HepG2 (cell line): ENCODE measurements at regions not wholly inside any gene's neighbourhood (a gene's known extent, or its start where the extent isn't known, plus 50 kb on each side); places are given as distances from the start of the nearest gene placed in this dataset.

Experiments used
- ATAC-seq: fragments of 200-7000 bp; cut with Tn5 transposase; 3 replicates; pipeline ENCODE4 v1.9.1; 2020; ENCODE audit warnings: mild to moderate bottlenecking, moderate library complexity
- BruUV-seq: library from RNA; stranded (reverse); fragments of 400-500 nt; replicated peaks from 2 replicates; lab custom pipeline; 2021; lab: Mats Ljungman, UMichigan
- CTCF ChIA-PET: fragments of 300-600 bp; formaldehyde crosslinking; extraction: SDS; loops from one replicate; lab custom pipeline; 2021; ENCODE audit warnings: low total read pairs, inconsistent platforms, low intra/inter-chr PET ratio; lab: Yijun Ruan, JAX
- POLR2A ChIA-PET: fragments of 350-600 bp; sonication (Branson Sonifier 250); formaldehyde crosslinking; loops from one replicate; lab custom pipeline; 2020; ENCODE audit warnings: antibody characterized with exemption, inconsistent platforms; lab: Yijun Ruan, JAX
- DNase-seq: peaks from one replicate; pipeline ENCODE4 v3.0.0-alpha.2; 2015; ENCODE audit warnings: low spot score
- FAIRE-seq: peaks from 3 replicates; lab custom pipeline; 2011; peaks lifted over from hg19 to GRCh38; lab: Jason Lieb, UNC
- H2AFZ ChIP-seq: one replicate; pipeline ENCODE4 v1.6.1; 2011; ENCODE audit warnings: low read length, inconsistent platforms
- H3K27ac ChIP-seq: fragments of 300-600 bp; 3 replicates; pipeline ENCODE4 v1.8.0; 2011; ENCODE audit warnings: mixed run types, mild to moderate bottlenecking, mixed read lengths, low read length, inconsistent platforms; ENCODE audit not compliant: insufficient read depth; ENCODE audit errors: extremely low read length
- H3K27me3 ChIP-seq, 2 experiments: fragments of 200-600 bp in 1 of 2; 2 replicates in 1 of 2; 3 replicates in 1 of 2; pipeline versions ENCODE4 v1.6.0 to v1.8.0; 2011; ENCODE audit warnings: low read length in 2 of 2, mild to moderate bottlenecking in 2 of 2, moderate library complexity in 2 of 2, inconsistent platforms in 1 of 2; ENCODE audit not compliant: insufficient read depth in 2 of 2, control insufficient read depth in 1 of 2
- H3K36me3 ChIP-seq, 2 experiments: fragments of 200-600 bp in 1 of 2; replicated peaks in 1 of 2; 2 replicates in 1 of 2; 3 replicates in 1 of 2; pipeline versions ENCODE4 v1.5.1 to v1.8.0; 2011; ENCODE audit warnings: low read length in 2 of 2, inconsistent platforms in 1 of 2; ENCODE audit not compliant: insufficient read depth in 2 of 2, control insufficient read depth in 1 of 2
- H3K4me1 ChIP-seq: 2 replicates; pipeline ENCODE4 v1.5.1; 2012; ENCODE audit warnings: low read length, inconsistent platforms; ENCODE audit not compliant: insufficient read depth
- H3K4me2 ChIP-seq: 2 replicates; pipeline ENCODE4 v1.6.0; 2011; ENCODE audit warnings: low read depth, low read length, inconsistent platforms
- H3K4me3 ChIP-seq, 3 experiments: fragments of 200-600 bp in 1 of 3; sonication (generic), shearing (Covaris generic) in 1 of 3; replicated peaks in 1 of 3; 2 replicates each; pipeline ENCODE4 v1.5.1; 2011 to 2016; ENCODE audit warnings: low read length in 3 of 3, inconsistent platforms in 2 of 3, low read depth in 2 of 3, mild to moderate bottlenecking in 2 of 3, control low read depth in 1 of 3, mixed read lengths in 1 of 3; ENCODE audit not compliant: insufficient read depth in 1 of 3
- H3K79me2 ChIP-seq: one replicate; pipeline ENCODE4 v1.6.1; 2011; ENCODE audit warnings: low read length, inconsistent platforms; ENCODE audit not compliant: insufficient read depth
- H3K9ac ChIP-seq: 2 replicates; pipeline ENCODE4 v1.6.0; 2011; ENCODE audit warnings: mild to moderate bottlenecking, low read depth, low read length, inconsistent platforms; ENCODE audit not compliant: insufficient read depth
- H3K9me3 ChIP-seq: 2 replicates; pipeline ENCODE4 v1.5.1; 2012; ENCODE audit warnings: mild to moderate bottlenecking, low read length
- H4K20me1 ChIP-seq: 2 replicates; pipeline ENCODE4 v1.6.0; 2011; ENCODE audit warnings: inconsistent platforms, mild to moderate bottlenecking, low read length, moderate library complexity; ENCODE audit not compliant: insufficient read depth
- GABPB1 ChIP-seq: IDR thresholded peaks from 2 replicates; pipeline ENCODE4 v1.6.1; 2016; ENCODE audit warnings: mild to moderate bottlenecking, missing genetic modification reagents, moderate library complexity, missing compliant biosample characterization
- NKX3-1 ChIP-seq: sonication (generic); formaldehyde crosslinking; IDR thresholded peaks from 2 replicates; pipeline ENCODE4 v1.5.0; 2020; ENCODE audit warnings: missing genetic modification reagents
- PCBP1 ChIP-seq: fragments of 200-400 bp; formaldehyde crosslinking; IDR thresholded peaks from 2 replicates; pipeline ENCODE4 v1.6.1; 2017; ENCODE audit warnings: mild to moderate bottlenecking, low read depth, low read length, borderline replicate concordance
- STAG1 ChIP-seq: sonication (generic); formaldehyde crosslinking; IDR thresholded peaks from 2 replicates; pipeline ENCODE4 v1.4.0; 2020; ENCODE audit warnings: missing genetic modification reagents
- TERF1 ChIP-seq: sonication (generic); formaldehyde crosslinking; IDR thresholded peaks from 2 replicates; pipeline ENCODE4 v1.8.0; 2022; ENCODE audit warnings: mild to moderate bottlenecking, missing genetic modification reagents, moderate library complexity
- ZBTB26 ChIP-seq: IDR thresholded peaks from 2 replicates; pipeline ENCODE4 v1.6.1; 2016; ENCODE audit warnings: missing compliant biosample characterization, missing genetic modification reagents, borderline replicate concordance
- ZFP90 ChIP-seq: sonication (generic); formaldehyde crosslinking; IDR thresholded peaks from 2 replicates; pipeline ENCODE4 v1.8.0; 2022; ENCODE audit warnings: missing genetic modification reagents, mild to moderate bottlenecking, inconsistent platforms, borderline replicate concordance
- ZNF652 ChIP-seq: IDR thresholded peaks from 2 replicates; pipeline ENCODE4 v1.6.1; 2016; ENCODE audit warnings: low read depth, borderline replicate concordance
- ZNF737 ChIP-seq: sonication (generic); formaldehyde crosslinking; IDR thresholded peaks from 2 replicates; pipeline ENCODE4 v1.5.0; 2020; ENCODE audit warnings: missing genetic modification reagents, mild to moderate bottlenecking, borderline replicate concordance
- WGBS: methylation state at CpG from one replicate; pipeline ENCODE4 v1.1.6; 2017; ENCODE audit warnings: low lambda C conversion rate; 5-methylcytosine and 5-hydroxymethylcytosine counted together
- in situ Hi-C: cut with HindIII; loops from 2 replicates; pipeline ENCODE4 v1.10.0; 2017; ENCODE audit warnings: low pct_unique_long_range_greater_than_20kb; ENCODE audit not compliant: extremely low pct_ligation_motif_present
- intact Hi-C: fragments of 100-400 bp; cut with micrococcal nuclease; formaldehyde crosslinking; loops from one replicate; pipeline ENCODE4 v1.10.0; 2022; ENCODE audit not compliant: unreplicated experiment
- TF ChIP-seq, protein P1 (sequence below): sonication (generic); formaldehyde crosslinking; IDR thresholded peaks from 2 replicates; pipeline ENCODE4 v1.4.0; 2020; ENCODE audit warnings: mild to moderate bottlenecking, missing genetic modification reagents

- H3K9me3 ChIP-seq = no peaks in the 10 kb centered on the region
- intact Hi-C loops = no loop called here
- peaks cover 6 to 64% of the 10 kb centered on the region in 2 experiments for H3K27me3 ChIP-seq
- ATAC-seq (no peak), DNase-seq (no peak), FAIRE-seq (no peak)
- TF ChIP-seq, protein P1, sequence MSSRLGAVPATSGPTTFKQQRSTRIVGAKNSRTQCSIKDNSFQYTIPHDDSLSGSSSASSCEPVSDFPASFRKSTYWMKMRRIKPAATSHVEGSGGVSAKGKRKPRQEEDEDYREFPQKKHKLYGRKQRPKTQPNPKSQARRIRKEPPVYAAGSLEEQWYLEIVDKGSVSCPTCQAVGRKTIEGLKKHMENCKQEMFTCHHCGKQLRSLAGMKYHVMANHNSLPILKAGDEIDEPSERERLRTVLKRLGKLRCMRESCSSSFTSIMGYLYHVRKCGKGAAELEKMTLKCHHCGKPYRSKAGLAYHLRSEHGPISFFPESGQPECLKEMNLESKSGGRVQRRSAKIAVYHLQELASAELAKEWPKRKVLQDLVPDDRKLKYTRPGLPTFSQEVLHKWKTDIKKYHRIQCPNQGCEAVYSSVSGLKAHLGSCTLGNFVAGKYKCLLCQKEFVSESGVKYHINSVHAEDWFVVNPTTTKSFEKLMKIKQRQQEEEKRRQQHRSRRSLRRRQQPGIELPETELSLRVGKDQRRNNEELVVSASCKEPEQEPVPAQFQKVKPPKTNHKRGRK = no peak
- TF ChIP-seq STAG1 (CRISPR knock-in tag) = peak; percentile 11; the same call in 1 of the 2 replicates
- no peaks in the 10 kb centered on the region for H3K4me1 ChIP-seq
- WGBS = 9% methylated on average over 12 of the region's 12 CpGs
- no peak overlapping the region for H3K9ac ChIP-seq
- H3K4me2 ChIP-seq = no peak overlapping the region
- H3K27ac ChIP-seq = no peak overlapping the region
- no peaks in the 10 kb centered on the region for H3K36me3 ChIP-seq
- ChIA-PET CTCF (no interaction called here), POLR2A (no interaction called here)
- in situ Hi-C loops = loop anchor here (10.0 kb wide), 1 partner anchor 93 kb away; no protein-coding TSS in a partner anchor
- no TSS peak for BruUV-seq
- H3K4me3 ChIP-seq = no peak overlapping the region
- H2AFZ ChIP-seq = no peak overlapping the region
- H4K20me1 ChIP-seq = no peaks in the 10 kb centered on the region
- no peaks in the 10 kb centered on the region for H3K79me2 ChIP-seq
Observed at GRCh38 chr13:111037927-111038326, 77.2 kb upstream of the ARHGEF7 start.

- Histone ChIP-seq H2AFZ (no peak overlapping the region), H3K36me3 (no peaks in the 10 kb centered on the region), H3K9me3 (no peaks in the 10 kb centered on the region), H3K4me3 (no peak overlapping the region), H3K79me2 (no peaks in the 10 kb centered on the region), H3K9ac (no peak overlapping the region), H3K27me3 (peaks cover 6 to 74% of the 10 kb centered on the region in 2 experiments), H3K4me2 (no peak overlapping the region), H3K27ac (no peak overlapping the region), H3K4me1 (no peaks in the 10 kb centered on the region), H4K20me1 (no peaks in the 10 kb centered on the region)
- 24% methylated on average over 7 of the region's 7 CpGs for WGBS
- TF ChIP-seq ZBTB26 (no peak), PCBP1 (no peak), NKX3-1 (CRISPR knock-in tag) (no peak), TERF1 (no peak), ZNF652 (no peak), ZFP90 (CRISPR knock-in tag) (no peak), ZNF737 (CRISPR knock-in tag) (no peak), GABPB1 (no peak)
- ATAC-seq (no peak), DNase-seq (no peak), FAIRE-seq (no peak)
- CTCF ChIA-PET = no interaction called here
- intact Hi-C loops (no loop called here), in situ Hi-C loops (loop anchor here (10.0 kb wide), 1 partner anchor 92 kb away; no protein-coding TSS in a partner anchor)
- POLR2A ChIA-PET = no interaction called here
- no TSS peak for BruUV-seq
Observed at GRCh38 chr13:111036665-111037064, 78.4 kb upstream of the ARHGEF7 start.
